MM.1S (cell line): ENCODE measurements at regions not wholly inside any gene's neighbourhood (a gene's known extent, or its start where the extent isn't known, plus 50 kb on each side); places are given as distances from the start of the nearest gene placed in this dataset.

Experiments used
- DNase-seq: peaks from one replicate; pipeline ENCODE4 v3.0.0-alpha.2; 2015
- H2AFZ ChIP-seq: fragments of 300-600 bp; sonication (generic); 2 replicates; pipeline ENCODE4 v1.6.0; 2016; ENCODE audit warnings: antibody characterized with exemption, low read length
- H3F3A ChIP-seq: fragments of 300-600 bp; sonication (generic); 2 replicates; pipeline ENCODE4 v1.6.1; 2016; ENCODE audit warnings: mild to moderate bottlenecking, antibody characterized with exemption, low read length, moderate library complexity, mixed read lengths; ENCODE audit not compliant: insufficient read depth
- H3K27ac ChIP-seq: fragments of 300-600 bp; sonication (generic); 2 replicates; pipeline ENCODE4 v1.5.1; 2016; ENCODE audit warnings: mild to moderate bottlenecking, low read length
- H3K27me3 ChIP-seq: fragments of 300-600 bp; sonication (generic); replicated peaks from 2 replicates; pipeline ENCODE4 v1.6.0; 2016; ENCODE audit warnings: low read length; ENCODE audit not compliant: insufficient read depth
- H3K36me3 ChIP-seq: fragments of 300-600 bp; sonication (generic); replicated peaks from 2 replicates; pipeline ENCODE4 v1.6.1; 2016; ENCODE audit warnings: mild to moderate bottlenecking, low read length, mixed read lengths; ENCODE audit not compliant: insufficient read depth
- H3K4me1 ChIP-seq: fragments of 300-600 bp; sonication (generic); 2 replicates; pipeline ENCODE4 v1.6.1; 2016; ENCODE audit warnings: low read length, mixed read lengths
- H3K4me2 ChIP-seq: fragments of 300-600 bp; sonication (generic); 2 replicates; pipeline ENCODE4 v1.6.0; 2016; ENCODE audit warnings: low read depth, low read length
- H3K4me3 ChIP-seq: fragments of 300-600 bp; sonication (generic); 2 replicates; pipeline ENCODE4 v1.5.1; 2016; ENCODE audit warnings: low read length, mixed read lengths
- H3K79me2 ChIP-seq: fragments of 300-600 bp; sonication (generic); 2 replicates; pipeline ENCODE4 v1.6.1; 2016; ENCODE audit warnings: mixed run types, low read length, mixed read lengths
- H3K9ac ChIP-seq: fragments of 300-600 bp; sonication (generic); 2 replicates; pipeline ENCODE4 v1.6.1; 2016; ENCODE audit warnings: low read length, mixed read lengths
- H3K9me2 ChIP-seq: fragments of 300-600 bp; sonication (generic); replicated peaks from 2 replicates; pipeline ENCODE4 v1.6.1; 2016; ENCODE audit warnings: mild to moderate bottlenecking, low read length, mixed read lengths; ENCODE audit not compliant: insufficient read depth
- H3K9me3 ChIP-seq: fragments of 300-600 bp; sonication (generic); replicated peaks from 2 replicates; pipeline ENCODE4 v1.6.1; 2016; ENCODE audit warnings: mild to moderate bottlenecking, low read length, mixed read lengths; ENCODE audit not compliant: insufficient read depth
- H4K20me1 ChIP-seq: fragments of 300-600 bp; sonication (generic); 2 replicates; pipeline ENCODE4 v1.6.1; 2016; ENCODE audit warnings: mild to moderate bottlenecking, low read length, moderate library complexity, mixed read lengths; ENCODE audit not compliant: insufficient read depth
- EZH2 ChIP-seq: fragments of 300-600 bp; sonication (generic); optimal IDR thresholded peaks from 2 replicates; pipeline ENCODE3; 2017; ENCODE audit warnings: low read depth, mild to moderate bottlenecking, antibody characterized with exemption, low read length, mixed read lengths
- EZH2phosphoT487 ChIP-seq: fragments of 300-600 bp; sonication (generic); IDR thresholded peaks from 2 replicates; pipeline ENCODE4 v1.6.1; 2018; ENCODE audit warnings: antibody characterized with exemption, low read length
- TF ChIP-seq, protein P1 (sequence below): fragments of 300-600 bp; sonication (generic); IDR thresholded peaks from 2 replicates; pipeline ENCODE4 v1.5.1; 2016; ENCODE audit warnings: antibody characterized with exemption, low read length, mixed read lengths

DNA sequence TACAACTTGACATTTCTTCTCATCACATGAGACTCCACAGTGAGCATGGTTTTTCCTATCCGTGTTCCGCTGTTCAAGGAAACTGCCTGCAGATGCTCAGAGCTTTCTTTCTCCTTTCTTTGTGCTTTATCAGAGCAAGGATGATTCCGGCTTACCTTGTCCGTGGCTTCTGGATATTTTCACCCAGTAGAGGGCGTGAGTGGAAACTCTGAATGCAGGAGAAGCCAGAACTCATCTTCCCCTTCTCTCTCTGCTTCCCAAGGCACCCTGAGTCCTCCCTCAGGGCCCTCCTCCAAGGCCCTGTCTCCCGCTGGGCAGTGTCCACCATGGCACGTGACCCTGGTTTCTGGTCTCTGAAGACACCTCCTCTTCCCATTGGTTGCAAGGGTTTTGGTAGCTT is 721.1 kb upstream of the RBFOX1 start:
- H3F3A ChIP-seq = no peaks in the 10 kb centered on the region
- no peak for DNase-seq

GRCh38 chr16:6605490-6605889 is 727.2 kb upstream of the RBFOX1 start:
- H3K9me3 ChIP-seq = no peaks in the 10 kb centered on the region
- H3K4me1 ChIP-seq = no peaks in the 10 kb centered on the region
- DNase-seq = no peak
- H2AFZ ChIP-seq = no peak overlapping the region
- H3F3A ChIP-seq = no peaks in the 10 kb centered on the region
- TF ChIP-seq, protein P1, sequence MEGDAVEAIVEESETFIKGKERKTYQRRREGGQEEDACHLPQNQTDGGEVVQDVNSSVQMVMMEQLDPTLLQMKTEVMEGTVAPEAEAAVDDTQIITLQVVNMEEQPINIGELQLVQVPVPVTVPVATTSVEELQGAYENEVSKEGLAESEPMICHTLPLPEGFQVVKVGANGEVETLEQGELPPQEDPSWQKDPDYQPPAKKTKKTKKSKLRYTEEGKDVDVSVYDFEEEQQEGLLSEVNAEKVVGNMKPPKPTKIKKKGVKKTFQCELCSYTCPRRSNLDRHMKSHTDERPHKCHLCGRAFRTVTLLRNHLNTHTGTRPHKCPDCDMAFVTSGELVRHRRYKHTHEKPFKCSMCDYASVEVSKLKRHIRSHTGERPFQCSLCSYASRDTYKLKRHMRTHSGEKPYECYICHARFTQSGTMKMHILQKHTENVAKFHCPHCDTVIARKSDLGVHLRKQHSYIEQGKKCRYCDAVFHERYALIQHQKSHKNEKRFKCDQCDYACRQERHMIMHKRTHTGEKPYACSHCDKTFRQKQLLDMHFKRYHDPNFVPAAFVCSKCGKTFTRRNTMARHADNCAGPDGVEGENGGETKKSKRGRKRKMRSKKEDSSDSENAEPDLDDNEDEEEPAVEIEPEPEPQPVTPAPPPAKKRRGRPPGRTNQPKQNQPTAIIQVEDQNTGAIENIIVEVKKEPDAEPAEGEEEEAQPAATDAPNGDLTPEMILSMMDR = no peak
- no peak overlapping the region for H3K4me2 ChIP-seq
- H3K27ac ChIP-seq = no peak overlapping the region
- no peak overlapping the region for H3K9ac ChIP-seq
- H4K20me1 ChIP-seq = no peaks in the 10 kb centered on the region
- H3K4me3 ChIP-seq = no peak overlapping the region
- no peaks in the 10 kb centered on the region for H3K79me2 ChIP-seq
- H3K36me3 ChIP-seq = no peaks in the 10 kb centered on the region
- no peaks in the 10 kb centered on the region for H3K27me3 ChIP-seq
- no peaks in the 10 kb centered on the region for H3K9me2 ChIP-seq

More for the DNA sequence above, 721.1 kb upstream of the RBFOX1 start:
- H3K9me2 ChIP-seq = no peaks in the 10 kb centered on the region
- no peaks in the 10 kb centered on the region for H3K4me1 ChIP-seq
- no peak overlapping the region for H2AFZ ChIP-seq
- H3K4me2 ChIP-seq = no peak overlapping the region
- no peaks in the 10 kb centered on the region for H3K36me3 ChIP-seq
- TF ChIP-seq EZH2 (no peak), EZH2phosphoT487 (no peak)
- TF ChIP-seq, protein P1 = no peak
- no peak overlapping the region for H3K9ac ChIP-seq
- no peaks in the 10 kb centered on the region for H4K20me1 ChIP-seq
- no peaks in the 10 kb centered on the region for H3K27me3 ChIP-seq
- no peaks in the 10 kb centered on the region for H3K9me3 ChIP-seq
- no peak overlapping the region for H3K4me3 ChIP-seq
- H3K27ac ChIP-seq = no peak overlapping the region
- H3K79me2 ChIP-seq = no peaks in the 10 kb centered on the region

GRCh38 chr16:6603780-6604325 is 728.8 kb upstream of the RBFOX1 start:
- Histone ChIP-seq H3K36me3 (no peaks in the 10 kb centered on the region), H3K9me3 (no peaks in the 10 kb centered on the region), H2AFZ (no peak overlapping the region), H3K27me3 (no peaks in the 10 kb centered on the region), H3K4me3 (no peak overlapping the region), H4K20me1 (no peaks in the 10 kb centered on the region), H3K4me2 (no peak overlapping the region), H3K9me2 (no peaks in the 10 kb centered on the region), H3K9ac (no peak overlapping the region), H3K79me2 (no peaks in the 10 kb centered on the region), H3K4me1 (no peaks in the 10 kb centered on the region), H3F3A (no peaks in the 10 kb centered on the region), H3K27ac (no peak overlapping the region)
- DNase-seq = no peak
- TF ChIP-seq EZH2phosphoT487 = no peak
- TF ChIP-seq, protein P1 = no peak
